ENCODE measurements at regions not wholly inside any gene's neighbourhood (a gene's known extent, or its start where the extent isn't known, plus 50 kb on each side); places are given as distances from the start of the nearest gene placed in this dataset.

- Histone ChIP-seq H3K36me3 (ENCODE audit: low read depth, missing control alignments) (no peaks in the 10 kb centered on the region), H3K27me3 (no peaks in the 10 kb centered on the region), H3K4me1 (peaks cover 4% of the 10 kb centered on the region), H3K9me3 (no peaks in the 10 kb centered on the region), H3K4me3 (no peak overlapping the region), H3K27ac (no peak overlapping the region)
- TF ChIP-seq POLR2A (IDR thresholded peaks at IDR 0.05) (no peak), CTCF (IDR thresholded peaks at IDR 0.05) (no peak)
- 86 to 92% methylated on average over 5 of the region's 5 CpGs for WGBS, 2 donors
- intact Hi-C loops (cut with DNase I; ENCODE audit: low total_unique reads): no loop called here
- DNase-seq: no peak
Observed at GRCh38 chr1:4946343-4946742, 291.9 kb downstream of the AJAP1 start.

- no peak overlapping the region for H3K4me3 ChIP-seq
- no peak overlapping the region for H3K27ac ChIP-seq
- no peak for TF ChIP-seq POLR2A (IDR thresholded peaks at IDR 0.05)
- TF ChIP-seq CTCF (IDR thresholded peaks at IDR 0.05): no peak
- H3K9me3 ChIP-seq: no peaks in the 10 kb centered on the region
- 88 to 93% methylated on average over 9 of the region's 9 CpGs for WGBS, 2 donors
- H3K4me1 ChIP-seq: peaks cover 4% of the 10 kb centered on the region
- DNase-seq: no peak
- H3K27me3 ChIP-seq: no peaks in the 10 kb centered on the region
- intact Hi-C loops (cut with DNase I; ENCODE audit: low total_unique reads): no loop called here
- H3K36me3 ChIP-seq (ENCODE audit: low read depth, missing control alignments): no peaks in the 10 kb centered on the region
Observed at GRCh38 chr1:4944911-4945310, 290.5 kb downstream of the AJAP1 start.

GRCh38 chr1:4944072-4944471, 289.7 kb downstream of the AJAP1 start:
- Histone ChIP-seq H3K9me3 (no peaks in the 10 kb centered on the region), H3K4me1 (peaks cover 4% of the 10 kb centered on the region), H3K27me3 (no peaks in the 10 kb centered on the region), H3K4me3 (no peak overlapping the region), H3K27ac (no peak overlapping the region), H3K36me3 (ENCODE audit: low read depth, missing control alignments) (no peaks in the 10 kb centered on the region)
- DNase-seq: no peak
- TF ChIP-seq CTCF (IDR thresholded peaks at IDR 0.05) (no peak), POLR2A (IDR thresholded peaks at IDR 0.05) (no peak)
- intact Hi-C loops (cut with DNase I; ENCODE audit: low total_unique reads): no loop called here
- WGBS, 2 donors: 77 to 85% methylated on average over 5 of the region's 5 CpGs

GRCh38 chr1:4939266-4939665, 284.9 kb downstream of the AJAP1 start:
- H3K27me3 ChIP-seq: no peaks in the 10 kb centered on the region
- H3K4me3 ChIP-seq: no peak overlapping the region
- no peak for DNase-seq
- WGBS, 2 donors: 81 to 85% methylated on average over 6 of the region's 6 CpGs
- no peak overlapping the region for H3K27ac ChIP-seq
- no peak for TF ChIP-seq POLR2A (IDR thresholded peaks at IDR 0.05)
- TF ChIP-seq CTCF (IDR thresholded peaks at IDR 0.05): no peak
- H3K36me3 ChIP-seq (ENCODE audit: low read depth, missing control alignments): no peaks in the 10 kb centered on the region
- H3K4me1 ChIP-seq: peaks cover 18% of the 10 kb centered on the region
- intact Hi-C loops (cut with DNase I; ENCODE audit: low total_unique reads): no loop called here
- H3K9me3 ChIP-seq: no peaks in the 10 kb centered on the region

- no peaks in the 10 kb centered on the region for H3K36me3 ChIP-seq (ENCODE audit: low read depth, missing control alignments)
- no peak for TF ChIP-seq CTCF (IDR thresholded peaks at IDR 0.05)
- TF ChIP-seq POLR2A (IDR thresholded peaks at IDR 0.05): no peak
- DNase-seq: no peak
- H3K4me3 ChIP-seq: no peak overlapping the region
- intact Hi-C loops (cut with DNase I; ENCODE audit: low total_unique reads): no loop called here
- WGBS, 2 donors: 78 to 90% methylated on average over 11 of the region's 11 CpGs
- H3K27ac ChIP-seq: no peak overlapping the region
- H3K4me1 ChIP-seq: peaks cover 18% of the 10 kb centered on the region
- H3K27me3 ChIP-seq: no peaks in the 10 kb centered on the region
- H3K9me3 ChIP-seq: no peaks in the 10 kb centered on the region
Observed at GRCh38 chr1:4937876-4938534, 283.6 kb downstream of the AJAP1 start.
